ENCODE measurements at regions not wholly inside any gene's neighbourhood (a gene's known extent, or its start where the extent isn't known, plus 50 kb on each side); places are given as distances from the start of the nearest gene placed in this dataset.
"Not testable (repeated sequence)": the region's sequence is repeated elsewhere in the genome, so short reads cannot be mapped to it uniquely, and the experiment has no call there.

DNA sequence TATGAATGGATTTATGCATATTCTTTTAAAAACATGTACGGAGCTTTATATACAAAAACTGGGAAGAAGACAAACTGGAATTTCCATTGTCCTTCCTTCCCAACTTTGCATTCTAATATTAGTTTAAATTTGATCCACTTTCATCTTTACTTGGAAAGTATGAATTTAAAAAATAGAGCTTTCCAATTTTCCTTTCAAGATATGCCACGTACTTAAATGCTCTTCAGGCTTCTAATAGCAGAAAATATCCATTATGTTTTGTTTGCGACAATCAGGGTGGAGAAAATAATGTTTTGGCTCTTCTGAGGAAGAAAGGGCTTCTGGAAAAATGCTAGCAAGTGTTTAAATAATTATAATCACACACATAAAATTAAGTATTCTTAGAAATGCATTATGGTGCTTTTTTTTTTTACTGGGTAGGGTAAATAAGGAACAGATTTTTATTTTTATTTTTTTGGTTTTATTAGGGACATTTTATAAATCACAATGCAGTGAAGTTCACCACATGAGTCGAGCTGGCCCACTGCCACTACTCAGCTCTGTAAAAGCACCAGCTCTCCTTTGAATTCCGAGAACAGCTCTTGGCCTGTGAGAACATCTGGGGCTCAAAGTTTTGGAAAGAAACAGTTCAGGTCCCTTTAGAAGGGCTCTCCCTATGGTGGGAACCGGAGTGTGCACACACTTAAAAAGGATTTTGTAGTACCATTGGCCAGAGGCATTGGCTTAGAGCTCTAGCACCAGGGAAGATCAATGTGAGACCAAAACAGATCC is 287.4 kb upstream of the LYPLAL1 start:
- no peak for DNase-seq

DNA sequence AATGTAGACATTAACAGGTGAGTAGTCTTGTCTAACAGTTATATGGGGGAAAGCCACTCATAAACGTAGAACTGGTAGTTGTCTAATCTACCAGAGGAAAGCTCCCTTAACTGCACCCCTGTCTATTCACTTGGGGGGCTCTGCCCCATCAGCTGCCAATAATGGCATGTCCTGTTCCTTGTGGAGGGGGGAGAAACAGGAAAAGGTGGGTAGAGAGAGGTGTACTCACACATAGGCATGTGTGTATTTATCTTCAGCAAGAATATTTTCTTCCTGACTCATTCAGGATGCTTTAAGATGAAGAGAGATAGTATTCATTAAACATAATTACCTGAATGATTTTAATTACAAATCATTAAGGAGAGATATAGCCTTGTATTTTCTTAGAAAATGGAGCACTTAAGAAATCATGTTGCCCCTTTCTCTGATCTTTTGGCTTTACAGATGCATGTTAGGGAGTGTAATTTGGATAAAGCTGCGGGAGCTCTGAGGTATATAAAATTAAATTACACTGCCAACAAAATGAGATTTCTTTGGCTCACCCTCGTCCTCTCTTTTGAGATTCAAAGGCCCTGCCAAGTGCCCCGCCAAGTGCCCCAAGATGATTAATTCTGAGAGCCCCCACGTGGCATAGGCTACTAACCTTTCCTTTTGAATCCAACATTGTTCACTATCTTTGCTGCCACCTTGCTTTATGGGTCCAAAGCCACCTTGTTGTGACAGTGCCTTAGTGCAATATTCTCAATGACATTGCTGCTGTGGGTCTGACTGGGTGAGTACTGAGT is 286.3 kb upstream of the LYPLAL1 start:
- DNase-seq, result no peak

DNA sequence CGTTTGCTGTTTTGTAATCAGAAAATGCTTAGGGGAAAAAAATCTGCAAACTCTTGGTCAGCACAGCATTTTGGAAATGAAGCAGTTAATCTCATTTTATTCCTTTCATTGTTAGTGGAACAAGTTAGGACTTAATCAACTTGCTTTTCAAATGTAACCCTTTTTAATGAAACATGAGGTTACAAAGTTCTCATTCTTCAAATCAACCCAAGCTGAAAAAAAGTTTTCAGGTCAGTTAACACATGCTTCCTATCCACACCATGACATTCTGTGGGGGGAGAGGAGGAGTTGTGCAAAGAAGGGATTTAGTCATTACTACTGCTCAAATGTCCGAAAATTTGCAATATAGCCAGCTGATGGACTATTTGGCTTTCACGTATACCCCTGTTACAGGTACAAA is 283.2 kb upstream of the LYPLAL1 start:
- DNase-seq, result no peak

DNA sequence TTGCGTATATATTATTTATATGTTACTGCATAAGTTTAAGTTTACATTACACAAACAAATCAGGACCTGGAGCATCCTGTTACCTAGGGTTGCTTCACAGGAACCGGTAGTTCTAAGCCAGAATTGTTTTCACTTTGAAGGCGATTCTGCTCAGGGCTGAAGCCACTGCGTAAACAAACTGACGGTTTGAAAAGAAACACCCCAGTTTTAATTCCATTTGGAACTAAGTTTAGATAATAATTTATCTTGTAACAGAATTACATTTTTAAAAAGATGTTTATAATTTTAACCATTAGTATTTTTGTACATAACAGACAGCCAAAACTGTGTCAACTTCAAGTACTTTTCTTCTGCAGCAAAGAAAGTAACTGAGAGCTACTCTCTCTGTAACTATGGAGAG is 282.1 kb upstream of the LYPLAL1 start:
- no peak for DNase-seq

DNA sequence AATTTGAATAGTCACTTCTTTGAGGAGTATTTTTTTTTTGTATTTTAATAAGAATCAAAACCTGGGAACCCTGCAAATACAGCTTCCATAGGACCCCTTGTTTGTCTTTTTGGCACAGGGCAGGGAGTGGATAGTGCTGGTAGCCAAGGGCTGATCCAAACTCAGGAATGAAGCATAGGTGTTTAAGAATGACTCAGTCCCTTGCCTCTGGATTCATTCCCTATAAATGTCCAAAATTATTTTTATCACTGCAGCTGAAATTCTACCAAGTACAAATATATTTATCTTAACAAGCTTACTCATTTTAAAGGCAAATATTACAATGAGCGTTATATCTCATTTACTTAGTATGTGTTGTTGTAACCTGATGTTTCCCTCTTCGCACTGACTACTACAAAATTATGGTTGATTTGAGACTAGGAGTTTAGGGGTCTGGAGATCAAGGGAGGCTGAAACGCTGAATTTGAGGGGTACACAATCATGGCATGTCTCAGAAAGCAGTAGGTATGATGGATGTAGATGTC is 278.6 kb upstream of the LYPLAL1 start:
- no peak for DNase-seq

DNA sequence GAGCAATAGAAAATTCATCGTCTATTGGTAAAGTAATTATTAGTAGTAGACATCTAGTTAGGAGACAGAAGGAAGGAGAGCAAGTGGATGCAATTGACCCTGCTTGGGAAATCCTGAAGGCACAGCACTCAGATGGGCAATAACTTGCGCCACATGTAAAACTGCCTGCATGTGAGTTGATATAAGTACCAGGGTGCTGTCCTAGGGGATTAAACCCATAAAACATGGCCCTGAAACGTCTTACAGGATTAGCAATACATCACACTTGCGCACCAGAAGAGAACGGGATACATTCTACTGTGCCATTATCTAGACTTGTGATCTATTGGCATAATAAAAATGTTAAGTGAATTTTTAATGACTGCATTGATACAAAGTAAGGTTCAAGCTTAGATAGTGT is 277.5 kb upstream of the LYPLAL1 start:
- DNase-seq, result peak in 1 of 2 experiments; percentile 37

DNA sequence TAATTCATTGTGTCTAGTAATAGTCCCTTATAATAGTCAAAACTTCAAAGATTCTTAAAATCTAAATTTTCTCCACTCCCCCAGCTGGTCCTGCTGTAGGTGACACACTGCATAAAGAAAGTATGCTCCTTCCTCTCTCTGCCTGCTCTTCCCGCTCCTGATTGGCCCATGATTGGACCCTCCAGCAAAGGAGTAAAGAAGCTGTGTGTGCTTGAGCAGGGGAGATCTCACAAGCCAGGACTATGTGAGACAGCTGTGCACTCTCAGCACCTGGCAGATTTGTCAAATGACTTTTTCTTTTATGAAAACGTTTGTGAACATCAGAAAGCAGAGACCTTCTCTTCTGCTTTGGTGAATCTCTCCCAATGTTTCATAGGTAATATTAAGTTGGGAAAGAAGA is 274.8 kb upstream of the LYPLAL1 start:
- DNase-seq, result no peak

DNA sequence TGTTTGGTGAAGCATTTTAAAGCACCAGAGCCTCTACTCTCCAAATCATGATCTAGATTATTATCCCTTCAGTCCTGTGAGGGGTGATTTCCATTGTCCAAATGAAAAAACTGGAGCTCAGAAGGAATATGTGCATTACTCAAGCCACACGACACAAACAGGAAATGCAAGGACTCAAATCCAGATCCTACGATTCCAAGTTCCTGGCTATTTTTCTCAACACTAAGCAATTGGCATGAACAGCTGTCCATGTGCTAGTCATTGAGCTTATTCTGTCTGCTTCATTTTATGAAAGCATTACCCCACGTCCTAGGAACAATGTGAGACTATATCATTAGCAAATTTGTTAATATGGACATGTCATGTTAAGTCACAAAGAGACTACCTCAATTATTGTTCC is 273.1 kb upstream of the LYPLAL1 start:
- DNase-seq, result no peak

DNA sequence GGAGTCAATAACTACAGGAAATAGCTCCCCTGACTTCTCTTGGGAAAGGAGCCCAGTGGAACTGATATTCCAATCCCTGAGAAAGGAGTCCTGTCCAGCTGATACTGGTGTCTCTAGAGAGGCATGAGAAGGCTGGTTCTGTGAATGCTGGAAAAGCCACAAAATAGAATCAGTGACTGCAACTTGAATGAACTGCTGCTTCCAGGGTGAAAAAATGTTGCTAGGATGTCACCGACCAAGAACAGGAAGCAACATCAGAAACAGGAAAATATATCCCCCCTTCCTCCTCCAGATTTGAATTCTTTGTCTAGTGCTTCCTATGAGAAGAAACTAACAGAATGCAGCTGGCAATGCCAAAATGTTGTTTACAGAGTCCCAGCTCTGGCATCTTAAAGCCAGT is 269.3 kb upstream of the LYPLAL1 start:
- no peak for DNase-seq

DNA sequence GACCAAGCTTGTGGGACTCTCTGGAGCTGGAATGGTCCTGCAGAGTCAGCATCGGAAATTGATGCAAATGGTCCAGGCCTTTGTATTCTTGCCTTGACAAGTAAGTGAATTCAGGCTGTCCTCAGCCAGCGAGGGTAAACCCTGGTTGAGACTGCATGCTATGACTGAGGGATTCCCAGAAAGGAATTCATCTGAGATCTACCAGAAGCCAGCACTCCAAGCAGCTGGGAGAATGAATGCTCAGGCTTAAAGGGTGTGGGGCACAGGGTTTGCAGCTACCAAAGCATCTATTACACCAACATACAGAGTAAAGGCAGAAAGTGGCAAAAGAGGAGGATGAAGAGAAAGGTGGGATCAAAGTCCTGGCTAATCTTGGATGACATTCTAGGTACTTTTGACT is 257.0 kb upstream of the LYPLAL1 start:
- DNase-seq, result no peak

DNA sequence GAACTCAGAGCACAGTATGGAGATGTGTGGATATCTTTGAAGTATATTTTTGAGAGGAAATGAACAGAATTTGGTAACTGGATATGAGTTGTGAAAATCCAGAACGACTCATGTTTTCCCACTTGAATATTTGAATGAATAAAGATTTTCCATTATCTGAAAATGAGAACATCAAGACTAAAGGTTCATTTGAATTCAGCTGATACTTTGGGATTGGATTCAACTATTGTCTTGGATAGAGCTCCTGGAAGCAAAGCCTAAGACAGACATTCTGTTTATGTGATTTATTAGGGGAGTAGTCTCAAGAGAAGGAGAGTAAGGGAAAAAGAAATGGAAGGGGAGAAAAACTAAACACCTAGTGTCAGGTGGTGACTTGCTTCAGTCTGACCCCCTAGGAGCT is 256.0 kb upstream of the LYPLAL1 start:
- DNase-seq, result no peak

DNA sequence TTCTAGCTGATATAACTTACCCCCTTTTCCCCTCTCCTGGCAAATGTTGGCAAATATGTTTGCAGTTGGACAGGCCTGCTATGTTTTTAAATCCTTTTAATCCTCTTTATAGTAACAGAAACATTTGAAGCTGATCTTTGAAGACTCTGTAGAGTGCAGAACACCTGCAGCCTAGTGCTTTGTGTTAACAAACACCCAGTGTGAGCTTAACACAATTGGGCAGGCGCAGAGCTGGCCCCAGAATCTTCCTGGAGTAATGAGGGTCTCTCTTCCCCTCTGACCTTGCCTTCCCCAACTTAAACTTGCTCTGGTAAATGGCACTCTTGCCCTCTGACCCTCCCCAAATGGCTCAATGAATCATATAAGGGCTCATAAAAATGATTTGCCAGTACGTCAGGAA is 247.9 kb upstream of the LYPLAL1 start:
- DNase-seq, result peak; percentile 9 to 66

DNA sequence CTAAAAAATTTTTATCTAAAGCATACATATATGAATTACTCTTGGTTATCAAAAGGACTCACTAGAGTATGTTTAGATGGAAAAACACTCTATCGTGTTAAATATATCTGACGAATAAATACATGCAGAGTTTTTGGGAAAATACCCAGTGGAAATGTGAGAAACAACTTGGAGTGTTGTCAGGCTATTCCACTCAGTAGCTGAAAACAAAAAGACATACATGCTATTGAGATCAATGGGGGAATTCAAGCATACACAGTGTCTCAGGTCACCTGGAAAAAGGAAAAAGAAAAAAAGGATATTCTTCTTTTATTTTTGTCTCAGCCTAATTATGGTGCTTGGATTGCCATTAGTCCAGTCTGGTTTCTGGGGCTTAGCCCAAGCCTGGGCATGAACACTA is 247.0 kb upstream of the LYPLAL1 start:
- DNase-seq, result no peak

DNA sequence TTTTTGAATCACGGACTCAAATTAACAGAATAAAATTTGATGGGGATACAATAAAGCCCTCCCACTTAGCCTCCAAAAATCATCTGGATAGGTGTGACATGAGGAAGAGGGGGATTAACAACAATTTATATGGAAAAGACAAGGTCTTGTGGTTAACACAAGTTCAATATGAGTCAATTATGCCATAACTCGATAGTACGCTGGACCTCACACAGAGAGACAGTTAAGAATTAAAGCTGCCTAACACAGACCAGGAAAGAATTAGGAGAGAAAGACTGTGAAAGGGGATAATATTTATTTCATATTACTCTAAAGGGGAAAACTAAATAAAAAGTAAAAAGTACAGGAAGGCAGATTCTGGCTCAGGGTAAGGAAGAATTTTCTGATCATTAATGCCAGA is 243.7 kb upstream of the LYPLAL1 start:
- no peak for DNase-seq

DNA sequence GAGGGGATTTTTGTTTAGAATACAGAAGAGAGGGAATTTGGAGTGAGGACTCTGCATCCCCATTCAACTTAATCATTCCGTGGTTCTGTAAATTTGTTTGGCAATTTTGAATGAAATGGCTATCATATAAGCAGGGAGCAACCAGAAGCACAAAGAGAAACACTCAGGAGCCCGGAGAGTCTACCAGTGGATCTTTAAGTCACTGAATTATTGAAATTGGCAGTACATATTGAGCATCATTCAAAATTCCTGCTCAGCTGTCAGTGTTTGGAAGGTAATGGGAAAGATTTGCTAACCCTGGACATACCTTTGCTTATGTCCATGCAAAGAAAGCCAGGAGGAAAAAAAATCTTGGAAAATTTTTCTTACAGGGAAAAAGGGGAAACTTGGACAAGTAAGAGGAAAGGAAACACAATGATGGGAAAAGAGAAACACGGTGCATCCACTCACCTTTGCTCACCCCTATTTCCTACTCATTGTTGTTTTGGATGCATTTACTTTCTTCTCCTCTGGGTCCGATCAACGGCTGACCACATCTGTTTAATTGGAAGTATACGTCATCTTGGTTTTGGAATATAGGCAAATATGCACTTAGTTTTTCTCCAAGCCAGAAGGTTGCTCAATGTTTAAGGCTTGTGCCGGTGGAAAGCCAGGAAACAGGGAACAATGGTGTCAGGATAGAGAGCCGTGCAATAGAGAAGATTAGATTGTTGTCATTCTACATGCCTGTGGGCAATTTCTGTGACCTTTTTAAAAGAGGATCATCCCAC is 243.0 kb upstream of the LYPLAL1 start:
- no peak for DNase-seq

DNA sequence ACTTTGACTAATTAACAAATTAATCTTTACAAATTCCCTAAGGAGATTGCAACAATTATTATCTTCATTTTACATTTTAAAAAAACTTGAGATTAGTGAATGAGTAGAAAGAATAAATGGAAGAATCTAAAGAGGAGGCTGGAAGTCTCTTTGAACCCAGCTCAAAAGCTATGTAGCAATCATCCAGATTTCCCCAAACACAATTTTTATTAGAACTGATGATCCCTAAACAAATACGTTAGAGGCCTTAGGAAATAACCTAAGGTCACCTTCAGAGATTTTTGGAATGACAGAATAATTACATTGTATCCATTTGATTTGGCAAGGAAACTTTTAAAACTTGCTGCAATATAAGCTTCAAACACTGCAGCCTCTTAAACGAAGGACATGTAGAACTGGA is 242.4 kb upstream of the LYPLAL1 start:
- no peak for DNase-seq

DNA sequence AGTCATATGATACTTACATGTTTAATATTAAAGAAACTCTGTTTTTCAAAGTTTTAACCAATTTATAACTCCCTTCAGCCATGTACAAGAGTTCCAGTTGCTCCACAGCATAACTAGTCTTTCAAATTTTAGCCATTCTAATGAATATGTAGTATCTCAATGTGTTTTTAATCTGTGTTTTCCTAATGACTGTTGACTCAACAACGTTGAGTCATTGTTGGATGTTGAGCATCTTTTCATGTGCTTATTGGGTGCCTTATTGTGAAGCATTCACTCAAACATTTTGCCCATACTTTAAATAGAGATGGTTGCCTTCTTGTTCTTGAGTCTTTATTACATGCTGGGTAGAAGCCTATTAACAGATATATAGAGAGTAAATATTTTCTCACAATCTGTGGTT is 240.2 kb upstream of the LYPLAL1 start:
- no peak for DNase-seq

DNA sequence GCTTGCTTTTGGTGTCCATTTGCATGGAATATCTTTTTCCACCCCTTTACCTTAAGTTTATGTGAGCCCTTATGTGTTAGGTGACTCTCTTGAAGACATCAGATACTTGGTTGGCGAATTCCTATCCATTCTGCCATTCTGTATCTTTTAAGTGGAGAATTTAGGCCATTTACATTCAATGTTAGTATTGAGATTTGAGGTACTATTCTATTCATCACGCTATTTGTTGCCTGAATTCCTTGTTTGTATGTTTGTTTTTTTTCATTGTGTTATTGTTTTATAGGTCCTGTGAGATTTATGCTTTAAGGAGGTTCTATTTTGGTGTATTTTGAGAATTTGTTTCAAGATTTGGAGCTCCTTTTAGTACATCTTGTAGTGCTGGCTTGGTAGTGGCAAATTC is 238.3 kb upstream of the LYPLAL1 start:
- not testable (repeated sequence) for DNase-seq

DNA sequence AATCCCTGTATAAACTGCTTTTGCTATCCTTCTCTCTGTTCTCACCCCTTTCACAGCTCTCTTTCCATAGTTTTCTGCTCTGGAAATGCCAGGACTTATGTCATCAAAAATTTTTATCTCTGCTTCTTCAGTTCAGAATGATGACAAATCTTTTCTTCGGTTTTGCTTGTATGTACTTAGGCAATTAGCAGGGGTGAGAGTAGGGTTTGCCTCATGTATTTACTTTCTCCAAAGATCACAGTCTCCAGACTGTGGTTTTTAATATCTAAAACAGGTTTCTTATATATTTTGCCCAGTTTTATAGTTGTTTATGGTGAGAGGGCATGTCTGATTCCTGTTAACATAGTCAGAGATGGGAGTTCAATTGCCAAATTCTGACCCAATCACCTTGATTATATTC is 235.4 kb upstream of the LYPLAL1 start:
- no peak for DNase-seq

DNA sequence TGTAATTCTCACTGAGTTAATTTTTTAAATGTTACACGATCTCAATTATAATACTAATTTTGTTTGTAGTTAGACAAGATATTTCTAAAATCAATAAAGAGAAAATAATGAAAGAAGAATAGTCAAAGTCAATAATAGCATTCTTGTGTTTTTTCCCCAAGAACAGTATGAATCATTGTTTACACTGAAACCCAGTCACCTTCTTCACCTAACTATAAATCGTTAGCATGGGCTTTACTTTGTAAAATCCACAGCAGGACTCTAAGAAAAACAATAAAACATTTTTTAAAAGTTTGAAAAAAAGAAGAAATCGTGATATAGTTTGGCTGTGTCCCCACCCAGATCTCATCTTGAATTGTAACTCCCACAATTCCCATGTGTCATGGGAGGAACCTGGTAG is 234.6 kb upstream of the LYPLAL1 start:
- no peak for DNase-seq

DNA sequence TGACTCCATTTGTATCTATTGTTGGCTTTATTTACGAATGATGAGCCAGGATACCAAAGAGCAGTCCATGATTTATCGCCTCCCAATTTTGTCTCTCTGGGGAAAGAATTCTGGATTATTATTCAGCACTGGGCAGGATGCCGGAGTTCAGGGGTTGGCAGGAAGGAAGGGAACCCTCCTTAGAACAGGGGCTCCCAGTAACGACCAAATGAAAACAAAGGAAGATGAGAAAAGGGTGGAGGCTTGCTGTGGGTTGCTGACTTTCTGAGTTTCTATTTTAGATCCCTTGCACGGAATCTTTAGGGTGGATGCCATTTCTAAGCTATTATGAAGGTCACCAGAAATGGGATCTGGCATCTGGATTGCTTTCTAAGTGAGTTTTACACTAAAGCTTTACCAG is 231.2 kb upstream of the LYPLAL1 start:
- no peak for DNase-seq

DNA sequence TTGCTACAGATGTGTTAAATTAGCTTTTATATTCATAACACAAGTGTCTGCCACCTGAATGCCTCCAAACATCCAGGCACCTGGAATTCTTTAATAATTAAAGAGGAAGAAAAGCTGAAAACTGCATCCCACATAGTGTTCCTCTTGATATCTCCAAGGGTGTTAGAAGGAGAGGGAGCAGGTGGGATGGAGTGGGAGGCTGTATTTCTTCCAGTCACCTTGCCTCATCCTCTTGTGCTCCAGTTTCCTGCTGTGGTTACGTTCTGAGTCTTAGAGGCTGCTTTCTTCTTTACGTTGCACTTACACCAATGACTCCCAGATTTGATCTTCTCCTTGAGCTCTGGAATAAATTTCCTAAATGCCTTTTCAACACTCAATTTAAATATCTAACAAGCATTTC is 230.3 kb upstream of the LYPLAL1 start:
- DNase-seq, result no peak

DNA sequence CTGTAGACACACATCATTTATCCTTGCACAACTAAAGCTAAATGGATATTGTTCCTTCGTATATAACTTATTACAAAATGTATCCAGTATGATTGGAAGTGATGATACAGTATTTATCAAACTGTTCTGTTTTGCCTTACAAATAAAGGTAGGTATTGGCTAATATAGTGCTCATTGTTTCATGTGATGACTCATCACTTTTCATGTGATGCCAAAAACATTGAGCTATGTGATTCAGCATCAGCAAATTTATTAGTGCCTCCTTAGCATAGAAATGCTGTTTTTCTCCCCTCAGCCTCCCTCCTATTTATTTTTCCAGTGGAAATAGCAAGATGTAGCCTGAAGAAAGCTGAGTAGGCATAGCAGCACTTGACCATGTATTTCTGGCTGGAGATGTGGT is 228.6 kb upstream of the LYPLAL1 start:
- no peak for DNase-seq

DNA sequence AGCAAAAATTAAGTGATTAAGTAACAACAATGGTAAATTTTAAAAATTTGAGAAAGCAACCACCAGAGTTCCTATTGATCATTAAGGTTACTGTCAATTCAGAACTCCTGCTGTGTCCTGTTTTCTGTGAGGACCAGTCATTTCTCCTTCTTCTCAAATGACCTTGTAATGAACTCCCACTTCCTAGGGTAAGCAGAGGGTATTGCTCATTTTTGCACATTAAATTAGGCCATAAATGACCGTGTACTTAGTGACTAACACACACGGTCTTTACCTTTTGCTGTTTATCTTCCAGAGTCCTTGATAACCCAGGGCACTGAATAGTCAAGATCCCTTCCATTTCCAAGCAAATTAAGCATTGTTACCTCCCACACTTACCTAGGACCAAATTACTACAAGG is 227.5 kb upstream of the LYPLAL1 start:
- no peak for DNase-seq
